Gastrocnemius medialis (tissue), 4 donors: ENCODE measurements at regions not wholly inside any gene's neighbourhood (a gene's known extent, or its start where the extent isn't known, plus 50 kb on each side); places are given as distances from the start of the nearest gene placed in this dataset.
"Not testable (repeated sequence)": the region's sequence is repeated elsewhere in the genome, so short reads cannot be mapped to it uniquely, and the experiment has no call there.

Experiments
- CTCF ChIP-seq, 5 experiments: fragments of 450-650 bp in 3 of 5; fragments of 200-600 bp in 2 of 5; sonication (generic) in 2 of 5; IDR thresholded peaks in 4 of 5; conservative IDR thresholded peaks in 1 of 5; 1 replicate in 4 of 5; 2 replicates in 1 of 5; pipeline ENCODE4 v1.5.1; 2016 to 2019; ENCODE audit warnings: antibody characterized with exemption in 5 of 5, mild to moderate bottlenecking in 3 of 5, moderate library complexity in 3 of 5
- POLR2A ChIP-seq, 2 donors: fragments of 450-650 bp; IDR thresholded peaks; one replicate each; pipeline ENCODE4 v1.6.1; 2017; ENCODE audit warnings: antibody characterized with exemption in 2 of 2, mild to moderate bottlenecking in 2 of 2, moderate library complexity in 2 of 2

- TF ChIP-seq CTCF (IDR thresholded peaks at IDR 0.05 in 4 of 5, conservative IDR thresholded peaks at IDR 0.05 in 1 of 5); POLR2A (IDR thresholded peaks at IDR 0.05): not testable (repeated sequence)
These were observed 492.9 kb upstream of the ARPP21 start for GRCh38 chr3:35146256-35147035.
